A549 (cell line): ENCODE measurements at regions not wholly inside any gene's neighbourhood (a gene's known extent, or its start where the extent isn't known, plus 50 kb on each side); places are given as distances from the start of the nearest gene placed in this dataset.

Experiments used
- ATAC-seq, 2 experiments: fragments of 200-7000 bp in 1 of 2; fragments of >200 bp in 1 of 2; cut with Nextera tagmentation in 1 of 2; cut with Tn5 transposase in 1 of 2; 3 replicates each; pipeline versions ENCODE4 v1.8.0 to v1.9.1; 2018 to 2020; ENCODE audit warnings: mild to moderate bottlenecking in 1 of 2, moderate library complexity in 1 of 2
- CTCF ChIA-PET: fragments of 300-600 bp; sonication (Branson Sonifier 250); formaldehyde crosslinking; extraction: SDS; loops from one replicate; lab custom pipeline; 2021; ENCODE audit warnings: antibody characterized with exemption, inconsistent platforms; lab: Yijun Ruan, JAX
- POLR2A ChIA-PET: fragments of 350-600 bp; formaldehyde crosslinking; extraction: SDS; loops from one replicate; lab custom pipeline; 2021; ENCODE audit warnings: antibody characterized with exemption, inconsistent platforms; lab: Yijun Ruan, JAX
- DNase-seq, 2 experiments: peaks; one replicate each; pipeline versions ENCODE4 v3.0.0 to v3.0.0-alpha.2; 2011 to 2016; ENCODE audit warnings: low read depth in 1 of 2, low spot score in 1 of 2
- FAIRE-seq: peaks from 2 replicates; lab custom pipeline; 2011; peaks lifted over from hg19 to GRCh38; lab: Jason Lieb, UNC
- H3K27ac ChIP-seq, 2 experiments: fragments of >200 bp; sonication (Bioruptor Twin); formaldehyde crosslinking; 3 replicates each; pipeline ENCODE4 v1.5.1; 2016 to 2017
- H3K4me1 ChIP-seq: fragments of >200 bp; sonication (Bioruptor Twin); formaldehyde crosslinking; 3 replicates; pipeline ENCODE4 v1.6.1; 2016
- H3K4me2 ChIP-seq: fragments of >200 bp; sonication (Bioruptor Twin); formaldehyde crosslinking; 3 replicates; pipeline ENCODE4 v1.6.1; 2016
- H3K4me3 ChIP-seq: fragments of >200 bp; sonication (Bioruptor Twin); formaldehyde crosslinking; 3 replicates; pipeline ENCODE4 v1.5.1; 2016
- H3K9me3 ChIP-seq: fragments of >200 bp; sonication (Bioruptor Twin); formaldehyde crosslinking; 3 replicates; pipeline ENCODE4 v1.6.1; 2016
- CHD4 ChIP-seq: fragments of 200-600 bp; sonication (generic); IDR thresholded peaks from 2 replicates; pipeline ENCODE4 v1.6.1; 2016; ENCODE audit warnings: antibody characterized with exemption, mild to moderate bottlenecking, borderline replicate concordance
- EHMT2 ChIP-seq: fragments of 200-600 bp; sonication (generic); IDR thresholded peaks from 2 replicates; pipeline ENCODE4 v1.6.1; 2016; ENCODE audit warnings: antibody characterized with exemption, low read depth, mild to moderate bottlenecking, moderate library complexity
- ESRRA ChIP-seq: fragments of 150-350 bp; IDR thresholded peaks from 2 replicates; pipeline ENCODE4 v1.6.1; 2014; ENCODE audit warnings: mild to moderate bottlenecking, low read length, borderline replicate concordance
- FOSB ChIP-seq: fragments of 250-450 bp; sonication (Bioruptor Pico); IDR thresholded peaks from 2 replicates; pipeline ENCODE4 v1.5.0; 2020; ENCODE audit warnings: mild to moderate bottlenecking, moderate library complexity
- FOXS1 ChIP-seq: fragments of 250-450 bp; sonication (Bioruptor Pico); IDR thresholded peaks from 2 replicates; pipeline ENCODE4 v1.5.0; 2020; ENCODE audit warnings: mild to moderate bottlenecking, moderate library complexity
- HEYL ChIP-seq: fragments of 250-450 bp; sonication (Bioruptor Pico); IDR thresholded peaks from 2 replicates; pipeline ENCODE4 v1.8.0; 2021; ENCODE audit warnings: mild to moderate bottlenecking, moderate library complexity
- JUN ChIP-seq, 2 experiments: fragments of >200 bp; sonication (Bioruptor Twin); formaldehyde crosslinking; IDR thresholded peaks; 2 replicates in 1 of 2; 3 replicates in 1 of 2; pipeline ENCODE4 v1.6.1; 2016 to 2017
- KDM5A ChIP-seq: fragments of 200-600 bp; sonication (generic); IDR thresholded peaks from 2 replicates; pipeline ENCODE4 v1.6.1; 2016; ENCODE audit warnings: antibody characterized with exemption, mild to moderate bottlenecking
- MAFK ChIP-seq: fragments of 450-650 bp; IDR thresholded peaks from 2 replicates; pipeline ENCODE4 v1.6.1; 2014; ENCODE audit not compliant: partially characterized antibody
- NPAS2 ChIP-seq: fragments of 250-450 bp; sonication (Bioruptor Pico); IDR thresholded peaks from 2 replicates; pipeline ENCODE4 v1.8.0; 2022; ENCODE audit warnings: mild to moderate bottlenecking, moderate library complexity, borderline replicate concordance
- RAD21 ChIP-seq, 2 experiments: fragments of >200 bp in 1 of 2; sonication (Bioruptor Twin) in 1 of 2; formaldehyde crosslinking in 1 of 2; IDR thresholded peaks in 1 of 2; conservative IDR thresholded peaks in 1 of 2; 2 replicates in 1 of 2; 3 replicates in 1 of 2; pipeline ENCODE4 v1.6.1; 2012 to 2018; ENCODE audit warnings: inconsistent platforms in 1 of 2
- RNF2 ChIP-seq: fragments of 200-600 bp; sonication (generic); IDR thresholded peaks from 2 replicates; pipeline ENCODE4 v1.6.1; 2016; ENCODE audit warnings: low read depth, mild to moderate bottlenecking, antibody characterized with exemption, moderate library complexity, borderline replicate concordance
- SMC3 ChIP-seq: fragments of >200 bp; sonication (Bioruptor Twin); formaldehyde crosslinking; IDR thresholded peaks from 3 replicates; pipeline ENCODE4 v1.6.1; 2018; ENCODE audit warnings: inconsistent platforms
- TFCP2L1 ChIP-seq: fragments of 250-450 bp; sonication (Bioruptor Pico); IDR thresholded peaks from 2 replicates; pipeline ENCODE4 v1.5.0; 2021; ENCODE audit warnings: mild to moderate bottlenecking
- TP53 ChIP-seq: fragments of 250-450 bp; sonication (Bioruptor Pico); IDR thresholded peaks from 2 replicates; pipeline ENCODE4 v1.5.0; 2021; ENCODE audit warnings: mild to moderate bottlenecking, moderate library complexity
- ZFP36 ChIP-seq: fragments of 450-650 bp; IDR thresholded peaks from 2 replicates; pipeline ENCODE4 v1.6.1; 2014; ENCODE audit warnings: borderline replicate concordance; ENCODE audit not compliant: partially characterized antibody
- ZNF302 ChIP-seq: fragments of 250-450 bp; sonication (Bioruptor Pico); IDR thresholded peaks from 2 replicates; pipeline ENCODE4 v1.9.0; 2021; ENCODE audit warnings: inconsistent platforms, mild to moderate bottlenecking, moderate library complexity
- WGBS: methylation state at CpG from one replicate; pipeline ENCODE4 v1.1.6; 2017; ENCODE audit errors: missing lambda C conversion rate; 5-methylcytosine and 5-hydroxymethylcytosine counted together
- TF ChIP-seq, protein P1 (sequence below): fragments of >200 bp; sonication (Bioruptor Twin); formaldehyde crosslinking; IDR thresholded peaks from 2 replicates; pipeline ENCODE4 v1.6.1; 2016
- TF ChIP-seq, protein P2 (sequence below): fragments of >200 bp; sonication (Bioruptor Twin); formaldehyde crosslinking; IDR thresholded peaks from 3 replicates; pipeline ENCODE4 v1.5.1; 2016
- TF ChIP-seq, protein P3 (sequence below): IDR thresholded peaks from 2 replicates; pipeline ENCODE4 v1.6.1; 2012
- TF ChIP-seq, protein P4 (sequence below): IDR thresholded peaks from 2 replicates; pipeline ENCODE4 v1.6.1; 2012
- TF ChIP-seq, protein P5 (sequence below): fragments of 150-350 bp; IDR thresholded peaks from 2 replicates; pipeline ENCODE4 v1.6.1; 2014; ENCODE audit warnings: low read depth, mild to moderate bottlenecking, low read length

DNA sequence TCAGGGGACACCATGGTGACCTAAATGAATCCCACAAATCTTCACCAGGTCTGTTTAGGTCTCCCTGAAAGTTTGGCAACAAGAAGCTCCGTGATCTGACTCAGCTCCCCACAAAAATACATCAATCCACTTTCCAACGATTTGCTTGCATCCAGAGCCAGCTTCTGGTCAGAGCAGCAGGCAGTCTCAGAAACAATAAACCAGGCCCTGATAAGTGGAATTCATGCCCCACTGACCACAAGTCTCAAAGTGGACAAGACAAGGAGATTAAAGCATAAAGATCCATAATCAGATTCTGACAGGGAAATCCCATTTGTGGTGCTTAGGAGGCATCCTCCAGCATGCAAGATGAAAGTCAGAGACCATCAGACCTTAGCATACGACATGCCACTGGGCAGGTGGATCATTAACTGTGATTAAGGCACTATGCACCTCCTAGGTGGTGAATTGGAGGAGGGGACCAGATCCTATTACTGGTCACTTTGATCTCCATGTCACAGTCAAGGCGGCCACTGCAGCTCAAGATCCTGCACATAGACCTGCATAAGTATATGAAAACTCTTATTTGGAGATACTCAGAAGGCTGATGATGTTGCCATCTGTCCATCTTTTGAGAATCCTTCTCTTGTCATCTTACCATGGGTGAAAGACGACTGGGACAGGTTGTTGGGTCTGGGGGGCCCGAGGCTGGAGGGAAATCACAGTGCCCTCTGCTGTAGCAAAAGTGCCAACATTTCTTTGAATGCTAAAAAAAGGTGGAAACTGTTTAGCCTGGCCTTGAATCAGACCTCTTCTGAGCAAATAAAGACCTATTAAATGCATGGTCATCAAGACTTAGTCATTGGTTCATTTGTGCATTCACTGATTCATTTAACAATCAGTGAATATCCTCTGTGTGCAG lies 309.2 kb upstream of the CCL2 start:
- under 1% methylated on average over 6 of the region's 6 CpGs for WGBS
- ATAC-seq (no peak), FAIRE-seq (no peak), DNase-seq (no peak)
- no peak for TF ChIP-seq RAD21 (conservative IDR thresholded peaks at IDR 0.05 in 1 of 2, IDR thresholded peaks at IDR 0.05 in 1 of 2)
- TF ChIP-seq RNF2 = no peak
- TF ChIP-seq, protein P1, sequence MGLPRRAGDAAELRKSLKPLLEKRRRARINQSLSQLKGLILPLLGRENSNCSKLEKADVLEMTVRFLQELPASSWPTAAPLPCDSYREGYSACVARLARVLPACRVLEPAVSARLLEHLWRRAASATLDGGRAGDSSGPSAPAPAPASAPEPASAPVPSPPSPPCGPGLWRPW = no peak
- TF ChIP-seq NPAS2 (CRISPR knock-in tag) = no peak
- TF ChIP-seq KDM5A = no peak
- TF ChIP-seq TFCP2L1 = no peak
- TF ChIP-seq ESRRA = no peak
- TF ChIP-seq, protein P2, sequence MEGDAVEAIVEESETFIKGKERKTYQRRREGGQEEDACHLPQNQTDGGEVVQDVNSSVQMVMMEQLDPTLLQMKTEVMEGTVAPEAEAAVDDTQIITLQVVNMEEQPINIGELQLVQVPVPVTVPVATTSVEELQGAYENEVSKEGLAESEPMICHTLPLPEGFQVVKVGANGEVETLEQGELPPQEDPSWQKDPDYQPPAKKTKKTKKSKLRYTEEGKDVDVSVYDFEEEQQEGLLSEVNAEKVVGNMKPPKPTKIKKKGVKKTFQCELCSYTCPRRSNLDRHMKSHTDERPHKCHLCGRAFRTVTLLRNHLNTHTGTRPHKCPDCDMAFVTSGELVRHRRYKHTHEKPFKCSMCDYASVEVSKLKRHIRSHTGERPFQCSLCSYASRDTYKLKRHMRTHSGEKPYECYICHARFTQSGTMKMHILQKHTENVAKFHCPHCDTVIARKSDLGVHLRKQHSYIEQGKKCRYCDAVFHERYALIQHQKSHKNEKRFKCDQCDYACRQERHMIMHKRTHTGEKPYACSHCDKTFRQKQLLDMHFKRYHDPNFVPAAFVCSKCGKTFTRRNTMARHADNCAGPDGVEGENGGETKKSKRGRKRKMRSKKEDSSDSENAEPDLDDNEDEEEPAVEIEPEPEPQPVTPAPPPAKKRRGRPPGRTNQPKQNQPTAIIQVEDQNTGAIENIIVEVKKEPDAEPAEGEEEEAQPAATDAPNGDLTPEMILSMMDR = no peak
- TF ChIP-seq CHD4 = no peak
- TF ChIP-seq FOSB = no peak
- no peak for TF ChIP-seq EHMT2
- TF ChIP-seq FOXS1 (CRISPR knock-in tag) = no peak
- TF ChIP-seq TP53 = no peak
- TF ChIP-seq JUN (IDR thresholded peaks at IDR 0.05) = no peak
- no peak for TF ChIP-seq ZFP36
- TF ChIP-seq, protein P3, sequence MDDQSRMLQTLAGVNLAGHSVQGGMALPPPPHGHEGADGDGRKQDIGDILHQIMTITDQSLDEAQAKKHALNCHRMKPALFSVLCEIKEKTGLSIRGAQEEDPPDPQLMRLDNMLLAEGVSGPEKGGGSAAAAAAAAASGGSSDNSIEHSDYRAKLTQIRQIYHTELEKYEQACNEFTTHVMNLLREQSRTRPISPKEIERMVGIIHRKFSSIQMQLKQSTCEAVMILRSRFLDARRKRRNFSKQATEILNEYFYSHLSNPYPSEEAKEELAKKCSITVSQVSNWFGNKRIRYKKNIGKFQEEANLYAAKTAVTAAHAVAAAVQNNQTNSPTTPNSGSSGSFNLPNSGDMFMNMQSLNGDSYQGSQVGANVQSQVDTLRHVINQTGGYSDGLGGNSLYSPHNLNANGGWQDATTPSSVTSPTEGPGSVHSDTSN = no peak
- TF ChIP-seq, protein P4, sequence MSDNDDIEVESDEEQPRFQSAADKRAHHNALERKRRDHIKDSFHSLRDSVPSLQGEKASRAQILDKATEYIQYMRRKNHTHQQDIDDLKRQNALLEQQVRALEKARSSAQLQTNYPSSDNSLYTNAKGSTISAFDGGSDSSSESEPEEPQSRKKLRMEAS = no peak
- no peak for TF ChIP-seq HEYL (CRISPR knock-in tag)
- TF ChIP-seq SMC3 = no peak
- TF ChIP-seq ZNF302 (CRISPR knock-in tag) = no peak
- Histone ChIP-seq H3K27ac (no peak overlapping the region), H3K4me3 (no peak overlapping the region), H3K4me1 (no peaks in the 10 kb centered on the region), H3K4me2 (no peak overlapping the region), H3K9me3 (no peaks in the 10 kb centered on the region)
- POLR2A ChIA-PET = no interaction called here
- CTCF ChIA-PET = interaction anchor here (1.5 to 1.8 kb wide), 3 partner anchors 10 kb away, joined by 3 to 8 read pairs (median 3); no protein-coding TSS in a partner anchor

DNA sequence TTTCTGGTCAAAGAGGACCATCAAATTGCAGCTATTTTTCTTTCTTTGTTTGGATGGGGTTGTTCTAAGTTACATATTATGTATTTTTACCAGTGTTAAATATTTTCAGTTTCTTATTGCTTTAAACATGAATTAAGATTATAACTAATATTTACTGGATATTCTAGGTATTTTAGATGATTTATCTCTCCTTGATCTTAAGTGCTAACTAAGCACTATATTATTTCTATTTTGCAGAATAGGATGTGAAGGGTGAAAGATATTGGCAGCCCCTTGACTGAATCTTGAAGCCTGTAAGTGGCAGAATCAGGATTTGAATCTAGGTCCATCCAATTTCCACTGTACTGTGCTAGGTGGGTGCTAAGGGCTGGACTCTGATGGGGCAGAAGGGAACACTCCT lies 307.3 kb upstream of the CCL2 start:
- DNase-seq (no peak), FAIRE-seq (no peak), ATAC-seq (no peak)
- Histone ChIP-seq H3K4me1 (no peaks in the 10 kb centered on the region), H3K4me2 (no peak overlapping the region), H3K9me3 (no peaks in the 10 kb centered on the region), H3K4me3 (no peak overlapping the region), H3K27ac (no peak overlapping the region)
- TF ChIP-seq, protein P5, sequence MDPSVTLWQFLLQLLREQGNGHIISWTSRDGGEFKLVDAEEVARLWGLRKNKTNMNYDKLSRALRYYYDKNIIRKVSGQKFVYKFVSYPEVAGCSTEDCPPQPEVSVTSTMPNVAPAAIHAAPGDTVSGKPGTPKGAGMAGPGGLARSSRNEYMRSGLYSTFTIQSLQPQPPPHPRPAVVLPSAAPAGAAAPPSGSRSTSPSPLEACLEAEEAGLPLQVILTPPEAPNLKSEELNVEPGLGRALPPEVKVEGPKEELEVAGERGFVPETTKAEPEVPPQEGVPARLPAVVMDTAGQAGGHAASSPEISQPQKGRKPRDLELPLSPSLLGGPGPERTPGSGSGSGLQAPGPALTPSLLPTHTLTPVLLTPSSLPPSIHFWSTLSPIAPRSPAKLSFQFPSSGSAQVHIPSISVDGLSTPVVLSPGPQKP = no peak
- peak; percentile 25 for TF ChIP-seq MAFK
- ChIA-PET POLR2A (no interaction called here), CTCF (interaction anchor here (1.0 to 1.5 kb wide), 2 partner anchors 12 to 15 kb away, joined by 3 to 4 read pairs; no protein-coding TSS in a partner anchor)
